HepG2 (cell line): ENCODE measurements at regions not wholly inside any gene's neighbourhood (a gene's known extent, or its start where the extent isn't known, plus 50 kb on each side); places are given as distances from the start of the nearest gene placed in this dataset.

ENCODE experiments used
- ATAC-seq: fragments of 200-7000 bp; cut with Tn5 transposase; 3 replicates; pipeline ENCODE4 v1.9.1; 2020; ENCODE audit warnings: mild to moderate bottlenecking, moderate library complexity
- BruUV-seq: library from RNA; stranded (reverse); fragments of 400-500 nt; replicated peaks from 2 replicates; lab custom pipeline; 2021; lab: Mats Ljungman, UMichigan
- CTCF ChIA-PET: fragments of 300-600 bp; formaldehyde crosslinking; extraction: SDS; loops from one replicate; lab custom pipeline; 2021; ENCODE audit warnings: low total read pairs, inconsistent platforms, low intra/inter-chr PET ratio; lab: Yijun Ruan, JAX
- POLR2A ChIA-PET: fragments of 350-600 bp; sonication (Branson Sonifier 250); formaldehyde crosslinking; loops from one replicate; lab custom pipeline; 2020; ENCODE audit warnings: antibody characterized with exemption, inconsistent platforms; lab: Yijun Ruan, JAX
- DNase-seq: peaks from one replicate; pipeline ENCODE4 v3.0.0-alpha.2; 2015; ENCODE audit warnings: low spot score
- FAIRE-seq: peaks from 3 replicates; lab custom pipeline; 2011; peaks lifted over from hg19 to GRCh38; lab: Jason Lieb, UNC
- H2AFZ ChIP-seq: one replicate; pipeline ENCODE4 v1.6.1; 2011; ENCODE audit warnings: low read length, inconsistent platforms
- H3K27ac ChIP-seq: fragments of 300-600 bp; 3 replicates; pipeline ENCODE4 v1.8.0; 2011; ENCODE audit warnings: mixed run types, mild to moderate bottlenecking, mixed read lengths, low read length, inconsistent platforms; ENCODE audit not compliant: insufficient read depth; ENCODE audit errors: extremely low read length
- H3K27me3 ChIP-seq, 2 experiments: fragments of 200-600 bp in 1 of 2; 2 replicates in 1 of 2; 3 replicates in 1 of 2; pipeline versions ENCODE4 v1.6.0 to v1.8.0; 2011; ENCODE audit warnings: low read length in 2 of 2, mild to moderate bottlenecking in 2 of 2, moderate library complexity in 2 of 2, inconsistent platforms in 1 of 2; ENCODE audit not compliant: insufficient read depth in 2 of 2, control insufficient read depth in 1 of 2
- H3K36me3 ChIP-seq, 2 experiments: fragments of 200-600 bp in 1 of 2; replicated peaks in 1 of 2; 2 replicates in 1 of 2; 3 replicates in 1 of 2; pipeline versions ENCODE4 v1.5.1 to v1.8.0; 2011; ENCODE audit warnings: low read length in 2 of 2, inconsistent platforms in 1 of 2; ENCODE audit not compliant: insufficient read depth in 2 of 2, control insufficient read depth in 1 of 2
- H3K4me1 ChIP-seq: 2 replicates; pipeline ENCODE4 v1.5.1; 2012; ENCODE audit warnings: low read length, inconsistent platforms; ENCODE audit not compliant: insufficient read depth
- H3K4me2 ChIP-seq: 2 replicates; pipeline ENCODE4 v1.6.0; 2011; ENCODE audit warnings: low read depth, low read length, inconsistent platforms
- H3K4me3 ChIP-seq, 3 experiments: fragments of 200-600 bp in 1 of 3; sonication (generic), shearing (Covaris generic) in 1 of 3; replicated peaks in 1 of 3; 2 replicates each; pipeline ENCODE4 v1.5.1; 2011 to 2016; ENCODE audit warnings: low read length in 3 of 3, inconsistent platforms in 2 of 3, low read depth in 2 of 3, mild to moderate bottlenecking in 2 of 3, control low read depth in 1 of 3, mixed read lengths in 1 of 3; ENCODE audit not compliant: insufficient read depth in 1 of 3
- H3K79me2 ChIP-seq: one replicate; pipeline ENCODE4 v1.6.1; 2011; ENCODE audit warnings: low read length, inconsistent platforms; ENCODE audit not compliant: insufficient read depth
- H3K9ac ChIP-seq: 2 replicates; pipeline ENCODE4 v1.6.0; 2011; ENCODE audit warnings: mild to moderate bottlenecking, low read depth, low read length, inconsistent platforms; ENCODE audit not compliant: insufficient read depth
- H3K9me3 ChIP-seq: 2 replicates; pipeline ENCODE4 v1.5.1; 2012; ENCODE audit warnings: mild to moderate bottlenecking, low read length
- H4K20me1 ChIP-seq: 2 replicates; pipeline ENCODE4 v1.6.0; 2011; ENCODE audit warnings: inconsistent platforms, mild to moderate bottlenecking, low read length, moderate library complexity; ENCODE audit not compliant: insufficient read depth
- PCBP1 ChIP-seq: fragments of 200-400 bp; formaldehyde crosslinking; IDR thresholded peaks from 2 replicates; pipeline ENCODE4 v1.6.1; 2017; ENCODE audit warnings: mild to moderate bottlenecking, low read depth, low read length, borderline replicate concordance
- ZNF407 ChIP-seq: sonication (generic); formaldehyde crosslinking; IDR thresholded peaks from one replicate; pipeline ENCODE4 v1.5.1; 2020; ENCODE audit warnings: mild to moderate bottlenecking, missing genetic modification reagents; ENCODE audit errors: not compliant biosample characterization
- ZNF512B ChIP-seq: sonication (generic); formaldehyde crosslinking; IDR thresholded peaks from 2 replicates; pipeline ENCODE4 v1.5.1; 2020; ENCODE audit warnings: missing genetic modification reagents, mild to moderate bottlenecking, borderline replicate concordance
- ZNF709 ChIP-seq: sonication (generic); formaldehyde crosslinking; IDR thresholded peaks from 2 replicates; pipeline ENCODE4 v1.5.0; 2020; ENCODE audit warnings: mild to moderate bottlenecking, missing genetic modification reagents
- WGBS: methylation state at CpG from one replicate; pipeline ENCODE4 v1.1.6; 2017; ENCODE audit warnings: low lambda C conversion rate; 5-methylcytosine and 5-hydroxymethylcytosine counted together
- in situ Hi-C: cut with HindIII; loops from 2 replicates; pipeline ENCODE4 v1.10.0; 2017; ENCODE audit warnings: low pct_unique_long_range_greater_than_20kb; ENCODE audit not compliant: extremely low pct_ligation_motif_present
- intact Hi-C: fragments of 100-400 bp; cut with micrococcal nuclease; formaldehyde crosslinking; loops from one replicate; pipeline ENCODE4 v1.10.0; 2022; ENCODE audit not compliant: unreplicated experiment

GRCh38 chr20:57857969-57858368 is 148.2 kb upstream of the PMEPA1 start (continued):
- TF ChIP-seq PCBP1 (no peak), ZNF709 (CRISPR knock-in tag) (no peak), ZNF407 (no peak)

- Histone ChIP-seq H3K36me3 (no peaks in the 10 kb centered on the region), H3K4me3 (no peak overlapping the region), H3K27me3 (no peaks in the 10 kb centered on the region), H3K4me2 (no peak overlapping the region), H3K79me2 (no peaks in the 10 kb centered on the region), H2AFZ (no peak overlapping the region), H3K27ac (no peak overlapping the region), H3K9ac (no peak overlapping the region), H4K20me1 (no peaks in the 10 kb centered on the region), H3K4me1 (no peaks in the 10 kb centered on the region), H3K9me3 (no peaks in the 10 kb centered on the region)
- POLR2A ChIA-PET, result no interaction called here
- no peak for FAIRE-seq
- no TSS peak for BruUV-seq
- 11% methylated on average over 2 of the region's 2 CpGs for WGBS
- in situ Hi-C loops, result no loop called here
- no peak for DNase-seq
- no peak for ATAC-seq
- intact Hi-C loops, result no loop called here
- CTCF ChIA-PET, result no interaction called here
- no peak for TF ChIP-seq ZNF512B (CRISPR knock-in tag)
These were observed 147.3 kb upstream of the PMEPA1 start for GRCh38 chr20:57857118-57857517.
